ENCODE measurements at regions not wholly inside any gene's neighbourhood (a gene's known extent, or its start where the extent isn't known, plus 50 kb on each side); places are given as distances from the start of the nearest gene placed in this dataset.

DNA sequence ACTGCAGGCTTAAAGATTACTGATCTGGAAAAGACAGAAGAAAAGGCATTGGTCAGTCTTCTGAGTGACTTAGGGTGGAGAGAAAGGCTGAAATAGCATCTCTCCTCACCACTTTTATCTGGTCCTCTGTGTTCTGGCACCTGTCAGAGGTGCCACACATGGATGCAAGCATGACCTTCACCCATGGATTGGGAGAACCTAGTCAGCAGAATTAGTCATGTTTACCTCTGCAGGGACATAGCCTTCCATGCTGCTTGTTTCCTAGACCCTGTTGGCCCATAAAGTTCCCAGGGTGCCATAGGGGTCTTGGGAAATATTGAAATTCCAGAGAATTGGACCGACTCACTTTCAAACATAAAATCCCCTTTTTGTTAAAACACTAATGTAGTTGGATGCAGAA lies 98.4 kb upstream of the KDM5D start:
- TF ChIP-seq YY1 (IDR thresholded peaks at IDR 0.05; ENCODE audit: insufficient read depth, insufficient read length), result no peak
- no peak for TF ChIP-seq SUZ12 (IDR thresholded peaks at IDR 0.05; ENCODE audit: extremely low read depth, insufficient read depth, insufficient read length)
